ENCODE measurements at regions not wholly inside any gene's neighbourhood (a gene's known extent, or its start where the extent isn't known, plus 50 kb on each side); places are given as distances from the start of the nearest gene placed in this dataset.

DNA sequence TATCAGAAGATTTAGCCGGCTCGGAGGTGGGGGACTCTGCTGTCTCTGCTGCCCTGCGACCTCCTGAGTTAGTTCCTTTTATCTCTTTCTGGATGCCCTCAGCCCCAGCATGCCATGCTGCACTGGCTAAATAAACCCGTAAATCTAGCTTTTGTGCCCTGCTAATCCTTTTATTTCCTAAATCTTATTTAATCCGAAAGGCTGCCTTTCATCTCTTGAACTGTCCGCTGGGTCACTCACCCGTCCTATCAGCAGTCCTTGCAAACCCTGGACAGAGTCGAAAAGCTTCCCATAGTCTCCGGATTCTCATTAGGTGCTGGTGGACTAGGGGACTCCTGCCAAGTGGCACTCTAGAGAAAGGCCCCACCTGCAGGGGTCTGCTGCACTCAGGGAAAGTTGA, 122.0 kb upstream of the APCDD1 start:
- ChIA-PET POLR2A (interaction anchor here (0.7 kb wide), 1 partner anchor 315 kb away, joined by 3 read pairs; no protein-coding TSS in a partner anchor), CTCF (no interaction called here)
- no peaks in the 10 kb centered on the region for H3K4me1 ChIP-seq (ENCODE audit: control insufficient read depth in 2 of 2, insufficient read depth in 2 of 2, low read length in 2 of 2)
- H3K9me3 ChIP-seq (ENCODE audit: control insufficient read depth in 2 of 3, low read length in 3 of 3), result no peaks in the 10 kb centered on the region
- H3K4me3 ChIP-seq (ENCODE audit: low read length), result no peak overlapping the region
- H3K27ac ChIP-seq (ENCODE audit: low read depth, low read length), result no peak overlapping the region
- H3K27me3 ChIP-seq (ENCODE audit: control insufficient read depth in 2 of 2, insufficient read depth in 2 of 2, low read length in 2 of 2), result no peaks in the 10 kb centered on the region
- no peak overlapping the region for H3K27ac Mint-ChIP-seq
- DNase-seq (no peak), ATAC-seq (no peak)
- no peaks in the 10 kb centered on the region for H3K4me1 Mint-ChIP-seq
- intact Hi-C loops (cut with micrococcal nuclease), result no loop called here
- H3K36me3 Mint-ChIP-seq, result no peaks in the 10 kb centered on the region
- H3K27me3 Mint-ChIP-seq, result peaks cover 0 to 10% (median 0%) of the 10 kb centered on the region in 5 donors
- H3K36me3 ChIP-seq (ENCODE audit: control insufficient read depth in 2 of 3, insufficient read depth in 3 of 3, low read length in 3 of 3), result no peaks in the 10 kb centered on the region
- no peak overlapping the region for H3K4me3 Mint-ChIP-seq
- peaks cover 0 to 5% (median 0%) of the 10 kb centered on the region in 11 donors for H3K9me3 Mint-ChIP-seq

GRCh38 chr18:10336749-10337350, 117.6 kb upstream of the APCDD1 start:
- CTCF ChIA-PET, result no interaction called here
- Mint-ChIP-seq H3K4me3 (no peak overlapping the region), H3K4me1 (peaks cover 0 to 1% (median 0%) of the 10 kb centered on the region in 7 donors), H3K9me3 (peaks cover 0 to 6% (median 4%) of the 10 kb centered on the region in 11 donors), H3K27ac (no peak overlapping the region), H3K27me3 (peaks cover 0 to 22% (median 0%) of the 10 kb centered on the region in 5 donors), H3K36me3 (peaks cover 0 to 5% (median 0%) of the 10 kb centered on the region in 5 donors)
- intact Hi-C loops (cut with micrococcal nuclease), result no loop called here
- no peak overlapping the region for H3K4me3 ChIP-seq (ENCODE audit: low read length)
- POLR2A ChIA-PET, result no interaction called here
- H3K27me3 ChIP-seq (ENCODE audit: control insufficient read depth in 2 of 2, insufficient read depth in 2 of 2, low read length in 2 of 2), result no peaks in the 10 kb centered on the region
- no peak for ATAC-seq
- no peaks in the 10 kb centered on the region for H3K36me3 ChIP-seq (ENCODE audit: control insufficient read depth in 2 of 3, insufficient read depth in 3 of 3, low read length in 3 of 3)
- no peaks in the 10 kb centered on the region for H3K4me1 ChIP-seq (ENCODE audit: control insufficient read depth in 2 of 2, insufficient read depth in 2 of 2, low read length in 2 of 2)
- DNase-seq, result no peak
- H3K9me3 ChIP-seq (ENCODE audit: control insufficient read depth in 2 of 3, low read length in 3 of 3), result no peaks in the 10 kb centered on the region
- no peak overlapping the region for H3K27ac ChIP-seq (ENCODE audit: low read depth, low read length)

DNA sequence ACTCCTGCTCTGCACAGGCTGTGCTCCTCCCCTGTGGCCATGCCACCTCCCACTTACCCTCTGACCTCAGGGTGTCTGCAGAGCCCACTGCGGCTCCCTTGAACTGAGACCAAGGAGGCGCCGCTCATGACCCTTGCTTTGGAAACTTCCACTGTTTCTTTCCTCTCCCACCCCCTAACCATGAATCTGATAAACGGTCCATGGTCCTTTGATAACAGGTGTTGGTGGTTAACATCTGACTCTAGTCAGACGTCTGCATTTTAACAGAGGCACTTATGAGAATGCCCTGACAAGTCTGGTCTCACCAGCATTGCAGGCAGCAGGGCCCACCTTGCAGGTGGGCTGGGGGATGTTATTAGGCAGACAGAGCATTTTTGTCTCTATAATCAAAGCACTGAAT, 113.6 kb upstream of the APCDD1 start:
- CTCF ChIA-PET, result no interaction called here
- Histone ChIP-seq H3K27me3 (ENCODE audit: control insufficient read depth in 2 of 2, insufficient read depth in 2 of 2, low read length in 2 of 2) (no peaks in the 10 kb centered on the region), H3K4me1 (ENCODE audit: control insufficient read depth in 2 of 2, insufficient read depth in 2 of 2, low read length in 2 of 2) (no peaks in the 10 kb centered on the region), H3K36me3 (ENCODE audit: control insufficient read depth in 2 of 3, insufficient read depth in 3 of 3, low read length in 3 of 3) (no peaks in the 10 kb centered on the region), H3K4me3 (ENCODE audit: low read length) (no peak overlapping the region), H3K9me3 (ENCODE audit: control insufficient read depth in 2 of 3, low read length in 3 of 3) (no peaks in the 10 kb centered on the region), H3K27ac (ENCODE audit: low read depth, low read length) (no peak overlapping the region)
- no peak for DNase-seq
- intact Hi-C loops (cut with micrococcal nuclease), result no loop called here
- H3K27me3 Mint-ChIP-seq, result peaks cover 0 to 12% (median 0%) of the 10 kb centered on the region in 5 donors
- H3K4me3 Mint-ChIP-seq, result no peak overlapping the region
- no peak for ATAC-seq
- H3K36me3 Mint-ChIP-seq, result peaks cover 0 to 5% (median 0%) of the 10 kb centered on the region in 5 donors
- H3K9me3 Mint-ChIP-seq, result peaks cover 0 to 6% (median 3%) of the 10 kb centered on the region in 11 donors
- POLR2A ChIA-PET, result no interaction called here
- peaks cover 0 to 1% (median 0%) of the 10 kb centered on the region in 7 donors for H3K4me1 Mint-ChIP-seq
- H3K27ac Mint-ChIP-seq, result no peak overlapping the region

DNA sequence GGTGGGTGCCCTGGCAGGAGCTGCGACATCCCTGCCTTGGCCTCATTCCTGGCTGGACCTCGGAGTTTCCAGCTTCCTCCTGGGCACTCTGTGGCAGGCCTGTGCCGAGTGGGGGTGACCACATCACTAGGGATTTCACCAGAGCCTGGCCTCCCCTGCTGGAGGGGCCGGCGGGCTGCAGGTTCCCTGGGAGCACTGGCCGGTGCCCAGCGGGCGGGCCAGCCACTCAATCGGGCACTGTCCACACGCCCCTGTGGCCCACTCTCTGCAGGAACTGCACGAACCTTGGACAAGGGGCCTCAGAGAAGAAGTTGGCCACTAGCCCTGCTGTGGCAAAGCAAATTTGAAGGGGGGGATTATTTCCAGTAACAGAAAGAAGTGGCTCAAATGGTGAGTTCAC, 110.7 kb upstream of the APCDD1 start:
- H3K9me3 ChIP-seq (ENCODE audit: control insufficient read depth in 2 of 3, low read length in 3 of 3), result no peaks in the 10 kb centered on the region
- Mint-ChIP-seq H3K4me3 (no peak overlapping the region), H3K27me3 (peaks cover 0 to 12% (median 0%) of the 10 kb centered on the region in 5 donors), H3K36me3 (peaks cover 0 to 5% (median 0%) of the 10 kb centered on the region in 5 donors), H3K27ac (no peak overlapping the region), H3K4me1 (peaks cover 0 to 1% (median 0%) of the 10 kb centered on the region in 7 donors), H3K9me3 (peaks cover 0 to 5% (median 3%) of the 10 kb centered on the region in 11 donors)
- H3K4me3 ChIP-seq (ENCODE audit: low read length), result no peak overlapping the region
- DNase-seq (no peak), ATAC-seq (no peak)
- ChIA-PET POLR2A (no interaction called here), CTCF (no interaction called here)
- intact Hi-C loops (cut with micrococcal nuclease), result no loop called here
- no peaks in the 10 kb centered on the region for H3K4me1 ChIP-seq (ENCODE audit: control insufficient read depth in 2 of 2, insufficient read depth in 2 of 2, low read length in 2 of 2)
- H3K27me3 ChIP-seq (ENCODE audit: control insufficient read depth in 2 of 2, insufficient read depth in 2 of 2, low read length in 2 of 2), result no peaks in the 10 kb centered on the region
- H3K36me3 ChIP-seq (ENCODE audit: control insufficient read depth in 2 of 3, insufficient read depth in 3 of 3, low read length in 3 of 3), result no peaks in the 10 kb centered on the region
- H3K27ac ChIP-seq (ENCODE audit: low read depth, low read length), result no peak overlapping the region

DNA sequence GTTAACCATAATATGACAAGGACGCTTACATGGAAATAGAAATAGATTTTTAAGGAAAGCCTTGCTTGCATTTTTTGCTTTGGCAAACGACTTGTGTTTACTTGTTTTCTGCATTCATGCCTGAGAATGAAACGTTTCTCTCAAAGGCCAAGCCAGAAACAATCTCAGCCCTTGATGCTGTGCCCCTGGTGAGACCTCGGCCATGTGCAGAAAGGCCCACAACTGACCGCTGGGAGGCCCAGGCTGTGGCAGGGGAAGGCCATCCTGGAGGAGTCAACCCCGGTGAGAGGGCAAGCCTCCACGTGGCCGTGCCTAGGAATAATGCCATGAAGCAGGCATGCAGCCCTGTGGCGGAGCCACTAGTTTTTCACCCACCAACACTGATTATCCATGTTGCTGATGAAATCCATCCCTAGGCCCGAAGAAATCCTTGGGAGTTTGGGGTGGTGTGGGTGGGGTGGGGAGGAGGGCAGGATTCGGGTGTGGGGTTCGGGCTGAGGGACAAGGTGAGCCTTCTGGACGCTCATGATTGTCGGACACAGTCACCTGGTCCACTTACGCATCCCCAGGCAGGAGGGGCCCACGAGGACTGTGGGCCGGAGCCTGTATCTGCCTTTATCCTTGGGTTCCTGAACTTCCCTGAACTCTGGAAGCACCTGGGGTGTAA, 107.6 kb upstream of the APCDD1 start:
- H3K4me1 Mint-ChIP-seq, result no peaks in the 10 kb centered on the region
- no peak overlapping the region for H3K4me3 Mint-ChIP-seq
- H3K9me3 Mint-ChIP-seq, result no peaks in the 10 kb centered on the region
- no peak overlapping the region for H3K4me3 ChIP-seq (ENCODE audit: low read length)
- no peak overlapping the region for H3K27ac ChIP-seq (ENCODE audit: low read depth, low read length)
- no peaks in the 10 kb centered on the region for H3K9me3 ChIP-seq (ENCODE audit: control insufficient read depth in 2 of 3, low read length in 3 of 3)
- H3K27ac Mint-ChIP-seq, result no peak overlapping the region
- H3K36me3 Mint-ChIP-seq, result no peaks in the 10 kb centered on the region
- intact Hi-C loops (cut with micrococcal nuclease), result no loop called here
- ATAC-seq (no peak), DNase-seq (no peak)
- H3K27me3 ChIP-seq (ENCODE audit: control insufficient read depth in 2 of 2, insufficient read depth in 2 of 2, low read length in 2 of 2), result no peaks in the 10 kb centered on the region
- H3K4me1 ChIP-seq (ENCODE audit: control insufficient read depth in 2 of 2, insufficient read depth in 2 of 2, low read length in 2 of 2), result no peaks in the 10 kb centered on the region
- peaks cover 0 to 8% (median 0%) of the 10 kb centered on the region in 5 donors for H3K27me3 Mint-ChIP-seq
- CTCF ChIA-PET, result no interaction called here
- H3K36me3 ChIP-seq (ENCODE audit: control insufficient read depth in 2 of 3, insufficient read depth in 3 of 3, low read length in 3 of 3), result no peaks in the 10 kb centered on the region
- POLR2A ChIA-PET, result no interaction called here

GRCh38 chr18:10349561-10349960, 104.9 kb upstream of the APCDD1 start:
- peaks cover 0 to 7% (median 0%) of the 10 kb centered on the region in 11 donors for H3K9me3 Mint-ChIP-seq
- no peaks in the 10 kb centered on the region for H3K36me3 ChIP-seq (ENCODE audit: control insufficient read depth in 2 of 3, insufficient read depth in 3 of 3, low read length in 3 of 3)
- POLR2A ChIA-PET, result no interaction called here
- CTCF ChIA-PET, result no interaction called here
- no peaks in the 10 kb centered on the region for H3K4me1 ChIP-seq (ENCODE audit: control insufficient read depth in 2 of 2, insufficient read depth in 2 of 2, low read length in 2 of 2)
- no peak overlapping the region for H3K27ac ChIP-seq (ENCODE audit: low read depth, low read length)
- no peaks in the 10 kb centered on the region for H3K9me3 ChIP-seq (ENCODE audit: control insufficient read depth in 2 of 3, low read length in 3 of 3)
- H3K36me3 Mint-ChIP-seq, result no peaks in the 10 kb centered on the region
- DNase-seq (no peak), ATAC-seq (no peak)
- H3K27me3 Mint-ChIP-seq, result peaks cover 0 to 8% (median 3%) of the 10 kb centered on the region in 5 donors
- no peaks in the 10 kb centered on the region for H3K4me1 Mint-ChIP-seq
- intact Hi-C loops (cut with micrococcal nuclease), result no loop called here
- H3K4me3 Mint-ChIP-seq, result no peak overlapping the region
- no peaks in the 10 kb centered on the region for H3K27me3 ChIP-seq (ENCODE audit: control insufficient read depth in 2 of 2, insufficient read depth in 2 of 2, low read length in 2 of 2)
- H3K4me3 ChIP-seq (ENCODE audit: low read length), result no peak overlapping the region
- H3K27ac Mint-ChIP-seq, result no peak overlapping the region

GRCh38 chr18:10350661-10351060, 103.8 kb upstream of the APCDD1 start:
- Histone ChIP-seq H3K4me3 (ENCODE audit: low read length) (no peak overlapping the region), H3K9me3 (ENCODE audit: control insufficient read depth in 2 of 3, low read length in 3 of 3) (peaks cover 0 to 2% (median 0%) of the 10 kb centered on the region in 3 experiments), H3K27me3 (ENCODE audit: control insufficient read depth in 2 of 2, insufficient read depth in 2 of 2, low read length in 2 of 2) (no peaks in the 10 kb centered on the region), H3K4me1 (ENCODE audit: control insufficient read depth in 2 of 2, insufficient read depth in 2 of 2, low read length in 2 of 2) (no peaks in the 10 kb centered on the region), H3K36me3 (ENCODE audit: control insufficient read depth in 2 of 3, insufficient read depth in 3 of 3, low read length in 3 of 3) (no peaks in the 10 kb centered on the region), H3K27ac (ENCODE audit: low read depth, low read length) (no peak overlapping the region)
- intact Hi-C loops (cut with micrococcal nuclease), result no loop called here
- Mint-ChIP-seq H3K9me3 (peaks cover 0 to 16% (median 3%) of the 10 kb centered on the region in 11 donors), H3K36me3 (no peaks in the 10 kb centered on the region), H3K27ac (no peak overlapping the region), H3K4me1 (no peaks in the 10 kb centered on the region), H3K4me3 (no peak overlapping the region), H3K27me3 (peaks cover 0 to 8% (median 3%) of the 10 kb centered on the region in 5 donors)
- ATAC-seq (no peak), DNase-seq (no peak)
- POLR2A ChIA-PET, result no interaction called here
- CTCF ChIA-PET, result no interaction called here

Measured in naive thymus-derived CD4-positive, alpha-beta T cell (primary cell).